PC-3 (cell line): ENCODE measurements at regions not wholly inside any gene's neighbourhood (a gene's known extent, or its start where the extent isn't known, plus 50 kb on each side); places are given as distances from the start of the nearest gene placed in this dataset.

Experiments used
- CTCF ChIP-seq: fragments of 300-600 bp; sonication (generic); conservative IDR thresholded peaks from 2 replicates; pipeline ENCODE4 v1.5.1; 2017; ENCODE audit warnings: antibody characterized with exemption, low read depth, mild to moderate bottlenecking, low read length
- EZH2 ChIP-seq: fragments of 300-600 bp; sonication (generic); IDR thresholded peaks from one replicate; pipeline ENCODE4 v1.6.1; 2017; ENCODE audit warnings: antibody characterized with exemption, mild to moderate bottlenecking, low read length; ENCODE audit not compliant: unreplicated experiment

- TF ChIP-seq CTCF, result no peak
- TF ChIP-seq EZH2, result no peak
Measured at GRCh38 chr15:70259640-70260508, 162.2 kb upstream of the TLE3 start.
